ENCODE measurements at regions not wholly inside any gene's neighbourhood (a gene's known extent, or its start where the extent isn't known, plus 50 kb on each side); places are given as distances from the start of the nearest gene placed in this dataset.

DNA sequence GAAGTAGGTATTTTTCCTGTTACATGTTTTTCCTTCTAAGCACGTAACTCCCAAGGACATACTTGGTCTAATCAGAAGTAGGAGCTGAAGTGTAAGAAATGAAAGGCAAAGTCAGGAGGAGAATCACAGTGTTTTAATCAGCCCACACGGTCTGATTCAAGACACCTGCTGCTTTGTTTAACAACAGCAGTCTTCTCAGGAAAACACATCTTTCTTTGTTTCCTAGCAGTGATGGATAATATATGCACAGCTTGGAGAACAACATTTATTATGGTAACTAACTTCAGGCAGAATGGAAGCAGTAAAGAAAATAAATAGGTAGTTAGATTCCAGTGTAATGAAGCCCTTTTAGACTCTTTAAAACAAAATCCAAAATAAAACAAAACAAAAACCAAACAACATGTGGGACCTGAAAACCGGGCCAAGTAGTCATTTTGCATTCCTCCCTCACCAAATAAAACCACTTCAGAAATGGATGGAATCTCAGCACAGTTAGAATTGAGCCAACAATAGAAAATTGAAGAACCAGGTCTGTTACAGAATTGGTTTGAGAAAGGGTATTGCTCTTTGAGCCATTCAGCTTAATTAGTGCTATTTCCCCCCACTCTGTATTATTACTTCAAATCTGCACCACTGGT is 61.1 kb upstream of the UGP2 start:
- DNase-seq (ENCODE audit: low spot score), result no peak

DNA sequence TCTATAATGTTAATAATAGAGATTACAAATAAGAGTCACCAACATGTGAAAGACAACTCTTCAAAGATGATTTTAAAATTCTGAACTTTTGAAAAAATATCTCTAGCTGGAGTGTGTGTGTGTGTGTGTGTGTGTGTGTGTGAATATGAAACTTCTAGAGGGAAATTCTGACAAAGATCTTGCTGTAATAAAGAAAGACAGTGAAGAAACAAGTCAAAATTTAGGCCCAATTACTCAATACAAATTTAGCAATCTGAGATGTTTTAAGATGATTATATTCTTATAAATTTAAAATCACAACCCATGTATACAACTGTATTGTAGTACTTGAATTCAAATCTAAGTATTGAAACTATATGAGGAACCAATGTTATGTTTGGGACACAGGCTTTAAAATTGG is 57.2 kb upstream of the UGP2 start:
- DNase-seq (ENCODE audit: low spot score), result no peak

DNA sequence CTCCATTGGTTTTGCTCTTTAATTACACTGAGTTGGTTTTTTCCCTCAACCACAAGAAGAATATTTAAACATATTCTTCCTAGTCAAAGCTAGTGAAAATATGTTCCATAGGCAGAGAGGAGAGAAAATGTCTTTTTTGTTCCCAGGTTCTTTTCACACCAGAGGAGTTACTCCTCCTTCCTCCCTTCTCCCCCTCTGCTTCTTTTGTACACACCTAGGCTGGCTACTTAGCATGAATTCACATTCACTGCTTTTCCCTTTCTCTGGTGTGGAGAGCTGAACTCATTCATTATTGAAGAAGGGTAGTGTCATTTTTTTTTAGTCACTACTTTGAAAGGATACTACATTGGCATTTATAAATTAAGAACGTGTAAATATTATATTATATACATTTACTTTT is 56.6 kb upstream of the UGP2 start:
- DNase-seq (ENCODE audit: low spot score), result no peak

DNA sequence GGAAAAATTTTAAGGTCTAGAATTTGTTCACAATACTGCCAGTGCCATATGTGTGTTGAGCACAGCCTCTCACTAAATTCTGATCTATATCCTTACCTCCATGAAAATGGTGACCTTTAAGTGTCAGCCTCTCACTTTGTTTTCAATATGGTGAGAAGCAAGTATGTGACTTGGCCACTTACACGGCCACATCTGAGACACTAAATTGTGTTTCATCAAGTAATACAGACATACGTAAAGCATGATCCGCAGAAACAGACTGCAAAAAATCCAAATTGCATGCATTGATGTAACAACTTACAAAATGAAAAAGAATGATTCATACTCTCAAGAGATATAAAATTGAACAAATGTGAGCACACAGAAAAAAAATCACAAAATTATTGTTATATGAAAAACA is 55.2 kb upstream of the UGP2 start:
- DNase-seq (ENCODE audit: low spot score), result no peak

DNA sequence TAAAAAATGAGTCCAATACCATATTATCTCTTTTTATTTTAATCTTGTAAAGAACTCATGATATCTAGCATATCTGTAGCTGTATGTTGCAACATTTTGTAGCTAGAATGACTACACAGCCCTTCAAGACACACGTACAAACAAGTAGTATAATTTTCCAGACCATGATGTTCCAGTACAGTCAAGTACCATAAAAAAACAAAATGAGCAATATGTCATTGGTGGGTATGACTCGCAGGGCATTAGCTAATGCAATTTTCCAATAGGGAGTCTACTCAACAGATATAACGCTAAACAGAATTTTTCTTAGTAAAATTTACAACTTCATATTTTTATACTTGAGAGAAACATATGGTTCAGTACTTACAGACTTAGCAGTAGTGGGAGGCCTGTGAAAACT is 53.6 kb upstream of the UGP2 start:
- no peak for DNase-seq (ENCODE audit: low spot score)

DNA sequence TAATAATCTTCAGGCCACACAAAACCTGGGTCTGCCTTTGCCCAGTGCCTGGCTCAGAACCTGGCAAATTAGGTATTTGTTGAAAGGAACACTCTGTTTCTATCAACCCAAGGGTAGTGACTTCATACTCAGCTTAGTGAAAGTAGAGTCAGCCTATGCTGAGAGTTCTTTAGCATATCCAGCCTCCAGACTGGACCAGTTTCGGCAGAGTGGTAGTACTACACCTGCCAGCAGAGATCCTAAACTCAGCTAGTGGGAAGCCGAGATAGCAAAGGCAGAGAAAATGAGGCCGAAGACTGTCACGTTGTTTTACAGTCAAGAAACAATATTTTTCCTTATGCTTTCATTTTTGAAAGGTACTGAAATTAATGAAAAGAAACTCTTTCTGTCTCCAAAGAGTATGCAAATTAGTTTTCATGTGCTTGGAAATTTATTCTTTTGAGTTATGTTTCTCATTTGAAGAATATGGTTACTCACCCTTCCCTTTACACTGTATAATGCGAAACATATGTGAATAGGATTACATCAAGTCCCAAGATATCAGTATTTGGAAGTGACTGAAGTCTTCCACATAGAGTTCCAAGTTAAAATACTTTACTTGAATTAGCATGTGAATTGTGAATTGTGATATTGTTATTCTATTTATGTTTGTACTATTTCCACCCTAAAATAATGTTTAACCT is 52.2 kb upstream of the UGP2 start:
- DNase-seq (ENCODE audit: low spot score), result no peak

DNA sequence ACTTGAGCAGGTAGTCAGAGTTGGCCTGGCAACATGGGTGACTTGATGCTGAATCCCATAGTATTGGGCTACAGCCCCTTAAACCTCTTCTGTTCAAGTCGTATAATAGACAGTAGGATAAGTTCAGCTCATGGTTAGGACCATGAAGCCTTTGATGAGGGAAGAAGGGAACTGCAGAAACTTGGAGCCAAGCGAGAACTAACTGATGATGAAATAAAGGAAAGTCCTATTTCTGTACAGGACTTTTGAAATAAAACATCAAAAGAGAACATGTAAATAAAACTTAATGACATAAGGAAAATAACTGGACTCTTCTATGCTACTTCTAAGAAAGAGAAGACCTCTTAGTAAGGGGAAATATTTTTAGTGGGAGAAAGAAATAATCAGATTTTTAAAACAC is 51.2 kb upstream of the UGP2 start:
- no peak for DNase-seq (ENCODE audit: low spot score)

DNA sequence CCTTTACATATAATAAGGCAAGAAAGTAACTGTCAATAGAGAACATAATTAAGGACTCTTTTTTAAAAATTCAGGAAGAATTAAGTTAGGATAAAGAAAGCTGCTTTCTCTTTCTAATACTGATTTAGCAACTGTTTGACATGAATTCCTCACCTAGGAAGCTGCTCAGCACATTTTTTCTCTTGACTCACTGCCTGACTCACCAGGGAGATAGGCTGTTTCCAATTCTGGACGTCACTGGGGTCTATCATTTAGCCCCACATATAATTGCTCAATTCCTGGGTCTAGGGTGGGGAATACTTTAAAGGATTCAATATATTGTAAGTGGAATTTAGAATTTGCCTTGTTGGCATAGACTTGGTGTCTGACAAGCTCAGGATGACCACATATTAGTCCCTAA is 50.8 kb upstream of the UGP2 start:
- DNase-seq (ENCODE audit: low spot score), result no peak

DNA sequence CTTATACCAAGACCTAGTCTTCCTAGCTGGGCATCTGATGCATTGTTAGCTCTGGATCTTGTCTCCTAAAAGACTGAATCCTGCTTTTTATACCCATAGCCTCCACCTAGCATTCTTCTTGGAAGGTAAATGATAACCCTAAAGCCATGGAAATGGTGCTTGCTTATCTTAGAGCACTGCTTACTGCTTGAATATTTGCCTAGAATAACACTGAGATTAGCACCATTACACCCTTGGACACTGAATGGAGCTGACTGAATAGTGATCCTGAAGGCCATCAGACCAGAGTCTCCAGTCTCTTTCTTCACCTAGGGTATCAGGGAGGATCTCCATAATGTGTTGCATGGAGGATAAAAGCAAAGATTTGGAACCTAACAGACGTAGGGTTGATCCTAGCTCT is 50.3 kb upstream of the UGP2 start:
- DNase-seq (ENCODE audit: low spot score), result no peak
